C4-2B (cell line): ENCODE measurements at regions not wholly inside any gene's neighbourhood (a gene's known extent, or its start where the extent isn't known, plus 50 kb on each side); places are given as distances from the start of the nearest gene placed in this dataset.

Experiments
- ZFX ChIP-seq: fragments of 450-650 bp; IDR thresholded peaks from 2 replicates; pipeline ENCODE4 v1.6.1; 2017
- TF ChIP-seq, protein P1 (sequence below): fragments of 450-650 bp; conservative IDR thresholded peaks from 2 replicates; pipeline ENCODE4 v1.5.1; 2017; ENCODE audit warnings: mild to moderate bottlenecking

DNA sequence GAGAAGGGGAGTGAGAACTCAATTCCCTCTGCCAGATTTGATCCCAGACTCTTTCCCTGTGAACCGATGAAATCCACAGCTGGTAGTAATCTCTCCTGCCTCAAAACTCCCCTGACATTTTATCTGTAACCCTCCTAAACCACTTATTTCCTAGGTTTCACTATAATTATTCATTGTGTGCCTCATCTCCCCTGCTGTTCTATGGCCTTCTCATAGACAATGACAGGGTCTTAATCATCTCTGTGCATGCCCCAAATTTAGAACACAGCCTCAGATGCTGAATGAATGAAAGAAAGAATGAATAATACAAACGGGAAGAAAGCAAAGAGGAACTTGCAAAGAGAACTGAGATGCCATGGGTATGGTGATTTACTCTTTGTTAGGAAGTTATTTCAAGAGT lies 451.1 kb downstream of the HS3ST3B1 start:
- TF ChIP-seq, protein P1, sequence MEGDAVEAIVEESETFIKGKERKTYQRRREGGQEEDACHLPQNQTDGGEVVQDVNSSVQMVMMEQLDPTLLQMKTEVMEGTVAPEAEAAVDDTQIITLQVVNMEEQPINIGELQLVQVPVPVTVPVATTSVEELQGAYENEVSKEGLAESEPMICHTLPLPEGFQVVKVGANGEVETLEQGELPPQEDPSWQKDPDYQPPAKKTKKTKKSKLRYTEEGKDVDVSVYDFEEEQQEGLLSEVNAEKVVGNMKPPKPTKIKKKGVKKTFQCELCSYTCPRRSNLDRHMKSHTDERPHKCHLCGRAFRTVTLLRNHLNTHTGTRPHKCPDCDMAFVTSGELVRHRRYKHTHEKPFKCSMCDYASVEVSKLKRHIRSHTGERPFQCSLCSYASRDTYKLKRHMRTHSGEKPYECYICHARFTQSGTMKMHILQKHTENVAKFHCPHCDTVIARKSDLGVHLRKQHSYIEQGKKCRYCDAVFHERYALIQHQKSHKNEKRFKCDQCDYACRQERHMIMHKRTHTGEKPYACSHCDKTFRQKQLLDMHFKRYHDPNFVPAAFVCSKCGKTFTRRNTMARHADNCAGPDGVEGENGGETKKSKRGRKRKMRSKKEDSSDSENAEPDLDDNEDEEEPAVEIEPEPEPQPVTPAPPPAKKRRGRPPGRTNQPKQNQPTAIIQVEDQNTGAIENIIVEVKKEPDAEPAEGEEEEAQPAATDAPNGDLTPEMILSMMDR: no peak
- no peak for TF ChIP-seq ZFX
